ENCODE measurements at regions not wholly inside any gene's neighbourhood (a gene's known extent, or its start where the extent isn't known, plus 50 kb on each side); places are given as distances from the start of the nearest gene placed in this dataset.

DNA sequence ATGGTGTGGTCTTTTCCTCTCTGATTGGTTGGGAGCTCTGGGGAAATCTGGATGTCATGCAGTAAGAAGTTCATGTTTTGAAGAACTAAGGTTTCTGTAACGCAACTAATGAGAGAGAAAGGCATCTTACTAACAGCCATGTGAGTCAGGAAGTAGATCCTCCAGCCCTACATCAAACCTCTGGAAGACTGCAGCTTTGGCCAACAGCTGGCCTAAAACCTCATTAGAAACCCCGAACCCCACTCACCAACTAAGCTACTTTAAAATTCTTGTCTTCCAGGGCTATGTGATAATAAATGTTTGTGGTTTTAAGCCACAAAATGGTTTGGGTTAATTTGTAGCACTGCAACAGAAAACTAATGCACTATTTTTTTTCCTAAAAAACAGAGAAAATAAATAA lies 549.0 kb upstream of the GRID2 start:
- CTCF ChIA-PET: no interaction called here
- H3K79me2 ChIP-seq (ENCODE audit: low read depth): no peaks in the 10 kb centered on the region
- no peak overlapping the region for H3K27ac ChIP-seq
- no peaks in the 10 kb centered on the region for H3K9me2 ChIP-seq (ENCODE audit: insufficient read depth)
- H3F3A ChIP-seq (ENCODE audit: insufficient read depth, low read depth): no peaks in the 10 kb centered on the region
- intact Hi-C loops (cut with micrococcal nuclease; ENCODE audit: unreplicated experiment): no loop called here
- no peak for TF ChIP-seq EZH2 (IDR thresholded peaks at IDR 0.05; ENCODE audit: low read depth)
- TF ChIP-seq, protein P1, sequence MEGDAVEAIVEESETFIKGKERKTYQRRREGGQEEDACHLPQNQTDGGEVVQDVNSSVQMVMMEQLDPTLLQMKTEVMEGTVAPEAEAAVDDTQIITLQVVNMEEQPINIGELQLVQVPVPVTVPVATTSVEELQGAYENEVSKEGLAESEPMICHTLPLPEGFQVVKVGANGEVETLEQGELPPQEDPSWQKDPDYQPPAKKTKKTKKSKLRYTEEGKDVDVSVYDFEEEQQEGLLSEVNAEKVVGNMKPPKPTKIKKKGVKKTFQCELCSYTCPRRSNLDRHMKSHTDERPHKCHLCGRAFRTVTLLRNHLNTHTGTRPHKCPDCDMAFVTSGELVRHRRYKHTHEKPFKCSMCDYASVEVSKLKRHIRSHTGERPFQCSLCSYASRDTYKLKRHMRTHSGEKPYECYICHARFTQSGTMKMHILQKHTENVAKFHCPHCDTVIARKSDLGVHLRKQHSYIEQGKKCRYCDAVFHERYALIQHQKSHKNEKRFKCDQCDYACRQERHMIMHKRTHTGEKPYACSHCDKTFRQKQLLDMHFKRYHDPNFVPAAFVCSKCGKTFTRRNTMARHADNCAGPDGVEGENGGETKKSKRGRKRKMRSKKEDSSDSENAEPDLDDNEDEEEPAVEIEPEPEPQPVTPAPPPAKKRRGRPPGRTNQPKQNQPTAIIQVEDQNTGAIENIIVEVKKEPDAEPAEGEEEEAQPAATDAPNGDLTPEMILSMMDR (conservative IDR thresholded peaks at IDR 0.05): no peak
- H4K20me1 ChIP-seq (ENCODE audit: insufficient read depth): no peaks in the 10 kb centered on the region
- H3K4me2 ChIP-seq: no peak overlapping the region
- no peaks in the 10 kb centered on the region for H3K9me3 ChIP-seq (ENCODE audit: insufficient read depth, low read depth)
- H3K27me3 ChIP-seq (ENCODE audit: insufficient read depth, low read depth): no peaks in the 10 kb centered on the region
- POLR2A ChIA-PET (ENCODE audit: unreplicated experiment): no interaction called here
- H3K4me1 ChIP-seq (replicated peaks; ENCODE audit: insufficient read depth): no peaks in the 10 kb centered on the region
- DNase-seq: no peak
- no TSS peak for BruUV-seq (replicated peaks)
- H3K4me3 ChIP-seq: no peak overlapping the region
- no peaks in the 10 kb centered on the region for H3K36me3 ChIP-seq (ENCODE audit: low read depth)
- no peak overlapping the region for H2AFZ ChIP-seq

DNA sequence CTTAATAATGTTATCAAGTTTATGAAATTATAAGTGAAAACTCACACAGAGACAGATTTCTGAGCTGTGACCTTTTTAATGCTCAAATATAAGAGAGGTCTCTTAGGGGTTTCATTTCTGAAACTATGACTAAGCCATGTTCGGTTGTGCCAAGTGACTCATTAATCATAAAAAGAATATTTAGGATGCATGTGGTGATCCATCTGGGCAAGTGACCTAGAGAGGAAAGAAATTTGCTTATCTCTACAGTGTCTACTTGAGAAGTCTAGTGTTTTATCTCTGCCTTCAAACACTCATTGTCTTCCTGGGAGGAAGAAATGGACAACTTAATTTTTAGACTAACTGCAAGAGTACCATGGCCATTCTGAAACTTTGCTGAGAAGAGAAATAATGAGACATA lies 545.3 kb upstream of the GRID2 start:
- Histone ChIP-seq H4K20me1 (ENCODE audit: insufficient read depth) (no peaks in the 10 kb centered on the region), H3K27ac (no peak overlapping the region), H3K79me2 (ENCODE audit: low read depth) (no peaks in the 10 kb centered on the region), H3K4me3 (no peak overlapping the region), H3K4me2 (no peak overlapping the region), H3K36me3 (ENCODE audit: low read depth) (no peaks in the 10 kb centered on the region), H2AFZ (no peak overlapping the region), H3K9me3 (ENCODE audit: insufficient read depth, low read depth) (no peaks in the 10 kb centered on the region), H3K27me3 (ENCODE audit: insufficient read depth, low read depth) (no peaks in the 10 kb centered on the region), H3K9me2 (ENCODE audit: insufficient read depth) (no peaks in the 10 kb centered on the region), H3F3A (ENCODE audit: insufficient read depth, low read depth) (no peaks in the 10 kb centered on the region), H3K4me1 (replicated peaks; ENCODE audit: insufficient read depth) (no peaks in the 10 kb centered on the region)
- no peak for TF ChIP-seq EZH2 (IDR thresholded peaks at IDR 0.05; ENCODE audit: low read depth)
- TF ChIP-seq, protein P1 (conservative IDR thresholded peaks at IDR 0.05): no peak
- CTCF ChIA-PET: no interaction called here
- DNase-seq: no peak
- POLR2A ChIA-PET (ENCODE audit: unreplicated experiment): no interaction called here
- intact Hi-C loops (cut with micrococcal nuclease; ENCODE audit: unreplicated experiment): no loop called here
- no TSS peak for BruUV-seq (replicated peaks)

DNA sequence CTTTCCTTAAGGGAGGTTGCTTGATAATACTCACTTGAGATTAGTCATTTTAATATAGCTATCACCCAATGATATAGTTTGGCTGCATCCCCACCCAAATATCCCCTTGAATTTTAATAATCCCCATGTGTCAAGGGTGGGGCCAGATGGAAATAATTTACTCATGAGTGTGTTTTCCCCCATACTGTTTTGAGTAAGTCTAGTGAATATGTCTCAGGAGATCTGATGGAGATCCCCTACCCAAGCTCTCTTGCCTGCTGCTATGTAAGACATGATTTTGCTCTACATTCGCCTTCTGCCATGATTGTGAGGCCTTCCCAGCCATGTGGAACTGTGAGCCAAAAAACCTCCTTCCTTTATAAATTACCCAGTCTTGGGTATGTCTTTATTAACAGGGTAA lies 539.7 kb upstream of the GRID2 start:
- CTCF ChIA-PET: no interaction called here
- Histone ChIP-seq H3K4me3 (no peak overlapping the region), H3K36me3 (ENCODE audit: low read depth) (no peaks in the 10 kb centered on the region), H3K79me2 (ENCODE audit: low read depth) (no peaks in the 10 kb centered on the region), H2AFZ (no peak overlapping the region), H3K9me3 (ENCODE audit: insufficient read depth, low read depth) (no peaks in the 10 kb centered on the region), H3K4me1 (replicated peaks; ENCODE audit: insufficient read depth) (no peaks in the 10 kb centered on the region), H3K27me3 (ENCODE audit: insufficient read depth, low read depth) (no peaks in the 10 kb centered on the region), H3K9me2 (ENCODE audit: insufficient read depth) (no peaks in the 10 kb centered on the region), H3K27ac (no peak overlapping the region), H3K4me2 (no peak overlapping the region), H4K20me1 (ENCODE audit: insufficient read depth) (no peaks in the 10 kb centered on the region), H3F3A (ENCODE audit: insufficient read depth, low read depth) (no peaks in the 10 kb centered on the region)
- TF ChIP-seq EZH2 (IDR thresholded peaks at IDR 0.05; ENCODE audit: low read depth): no peak
- TF ChIP-seq, protein P1 (conservative IDR thresholded peaks at IDR 0.05): no peak
- DNase-seq: no peak
- no TSS peak for BruUV-seq (replicated peaks)
- intact Hi-C loops (cut with micrococcal nuclease; ENCODE audit: unreplicated experiment): no loop called here
- POLR2A ChIA-PET (ENCODE audit: unreplicated experiment): no interaction called here

Measured in PC-9 (cell line).